Esophagus muscularis mucosa (tissue), 4 donors: ENCODE measurements at regions not wholly inside any gene's neighbourhood (a gene's known extent, or its start where the extent isn't known, plus 50 kb on each side); places are given as distances from the start of the nearest gene placed in this dataset.

Experiments
- DNase-seq: peaks from one replicate; pipeline ENCODE4 v3.0.0-alpha.2; 2017; ENCODE audit errors: extremely low spot score
- H3K27ac ChIP-seq, 4 donors: fragments of 200-600 bp; sonication (generic); replicated peaks in 1 of 4; 1 replicate in 3 of 4; 2 replicates in 1 of 4; pipeline ENCODE4 v1.5.1; 2016 to 2019; ENCODE audit warnings: mild to moderate bottlenecking in 1 of 4
- H3K27me3 ChIP-seq, 4 donors: fragments of 200-600 bp; sonication (generic); one replicate each; pipeline versions ENCODE4 v1.5.1 to v1.6.0; 2016 to 2019
- H3K36me3 ChIP-seq, 4 donors: fragments of 200-600 bp; sonication (generic); one replicate each; pipeline ENCODE4 v1.5.1; 2016 to 2019
- H3K4me1 ChIP-seq, 4 donors: fragments of 200-600 bp; sonication (generic); one replicate each; pipeline ENCODE4 v1.5.1; 2016 to 2019
- H3K4me3 ChIP-seq, 4 donors: fragments of 200-600 bp; sonication (generic); 1 replicate in 2 of 4; 2 replicates in 2 of 4; pipeline ENCODE4 v1.5.1; 2016 to 2019; ENCODE audit warnings: mild to moderate bottlenecking in 4 of 4, moderate library complexity in 1 of 4
- H3K9me3 ChIP-seq, 4 donors: fragments of 200-600 bp; sonication (generic); 1 replicate in 3 of 4; 2 replicates in 1 of 4; pipeline ENCODE4 v1.5.1; 2016 to 2019
- EP300 ChIP-seq: sonication (generic); formaldehyde crosslinking; IDR thresholded peaks from one replicate; pipeline ENCODE4 v1.6.1; 2017; ENCODE audit warnings: antibody characterized with exemption
- POLR2A ChIP-seq: fragments of 450-650 bp; IDR thresholded peaks from one replicate; pipeline ENCODE4 v1.6.1; 2017; ENCODE audit warnings: antibody characterized with exemption, moderate library complexity, mild to moderate bottlenecking, low read depth
- POLR2AphosphoS5 ChIP-seq, 2 donors: sonication (generic); formaldehyde crosslinking; IDR thresholded peaks; one replicate each; pipeline ENCODE4 v1.6.1; 2017; ENCODE audit warnings: antibody characterized with exemption in 2 of 2
- WGBS: methylation state at CpG from one replicate; pipeline ENCODE4 v1.1.5; 2018; 5-methylcytosine and 5-hydroxymethylcytosine counted together
- intact Hi-C: fragments of 100-400 bp; cut with DNase I; formaldehyde crosslinking; loops from one replicate; pipeline ENCODE4 v1.15.1; 2023
- TF ChIP-seq, protein P1 (sequence below), 3 experiments: fragments of 200-600 bp in 2 of 3; fragments of 450-650 bp in 1 of 3; sonication (generic) in 2 of 3; IDR thresholded peaks; one replicate each; pipeline ENCODE4 v1.5.1; 2017 to 2019; ENCODE audit warnings: antibody characterized with exemption in 3 of 3, mild to moderate bottlenecking in 2 of 3, moderate library complexity in 1 of 3

DNA sequence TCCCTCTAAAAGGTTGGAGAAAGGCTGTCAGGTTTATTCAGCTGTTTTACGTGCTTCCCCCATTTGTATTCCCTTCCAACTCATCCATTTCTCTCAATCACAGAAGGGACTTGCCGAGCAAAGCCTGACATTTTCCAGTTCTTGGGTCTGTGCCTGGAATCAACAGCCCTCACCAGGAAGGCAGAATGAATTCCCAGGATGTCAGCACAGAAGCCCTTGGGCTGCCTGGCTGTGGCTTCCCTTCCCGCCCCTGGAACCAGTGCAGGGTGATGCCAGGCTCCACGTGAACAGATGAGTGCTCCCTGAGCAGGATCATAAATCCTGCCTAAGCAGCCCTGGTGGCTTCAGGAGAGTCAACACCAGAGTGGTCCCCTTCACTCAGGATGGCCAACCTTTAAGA lies 86.1 kb upstream of the CD83 start:
- TF ChIP-seq POLR2AphosphoS5 (IDR thresholded peaks at IDR 0.05) (no peak), POLR2A (no peak), EP300 (no peak)
- TF ChIP-seq, protein P1, sequence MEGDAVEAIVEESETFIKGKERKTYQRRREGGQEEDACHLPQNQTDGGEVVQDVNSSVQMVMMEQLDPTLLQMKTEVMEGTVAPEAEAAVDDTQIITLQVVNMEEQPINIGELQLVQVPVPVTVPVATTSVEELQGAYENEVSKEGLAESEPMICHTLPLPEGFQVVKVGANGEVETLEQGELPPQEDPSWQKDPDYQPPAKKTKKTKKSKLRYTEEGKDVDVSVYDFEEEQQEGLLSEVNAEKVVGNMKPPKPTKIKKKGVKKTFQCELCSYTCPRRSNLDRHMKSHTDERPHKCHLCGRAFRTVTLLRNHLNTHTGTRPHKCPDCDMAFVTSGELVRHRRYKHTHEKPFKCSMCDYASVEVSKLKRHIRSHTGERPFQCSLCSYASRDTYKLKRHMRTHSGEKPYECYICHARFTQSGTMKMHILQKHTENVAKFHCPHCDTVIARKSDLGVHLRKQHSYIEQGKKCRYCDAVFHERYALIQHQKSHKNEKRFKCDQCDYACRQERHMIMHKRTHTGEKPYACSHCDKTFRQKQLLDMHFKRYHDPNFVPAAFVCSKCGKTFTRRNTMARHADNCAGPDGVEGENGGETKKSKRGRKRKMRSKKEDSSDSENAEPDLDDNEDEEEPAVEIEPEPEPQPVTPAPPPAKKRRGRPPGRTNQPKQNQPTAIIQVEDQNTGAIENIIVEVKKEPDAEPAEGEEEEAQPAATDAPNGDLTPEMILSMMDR (IDR thresholded peaks at IDR 0.05), result no peak
- no peaks in the 10 kb centered on the region for H3K9me3 ChIP-seq
- H3K27ac ChIP-seq, result no peak overlapping the region
- no peak overlapping the region for H3K4me3 ChIP-seq
- 53% methylated on average over 4 of the region's 4 CpGs for WGBS
- H3K4me1 ChIP-seq, result no peaks in the 10 kb centered on the region
- no peak for DNase-seq
- no peaks in the 10 kb centered on the region for H3K36me3 ChIP-seq
- intact Hi-C loops, result no loop called here
- H3K27me3 ChIP-seq, result peaks cover 0 to 35% (median 0%) of the 10 kb centered on the region in 4 donors

DNA sequence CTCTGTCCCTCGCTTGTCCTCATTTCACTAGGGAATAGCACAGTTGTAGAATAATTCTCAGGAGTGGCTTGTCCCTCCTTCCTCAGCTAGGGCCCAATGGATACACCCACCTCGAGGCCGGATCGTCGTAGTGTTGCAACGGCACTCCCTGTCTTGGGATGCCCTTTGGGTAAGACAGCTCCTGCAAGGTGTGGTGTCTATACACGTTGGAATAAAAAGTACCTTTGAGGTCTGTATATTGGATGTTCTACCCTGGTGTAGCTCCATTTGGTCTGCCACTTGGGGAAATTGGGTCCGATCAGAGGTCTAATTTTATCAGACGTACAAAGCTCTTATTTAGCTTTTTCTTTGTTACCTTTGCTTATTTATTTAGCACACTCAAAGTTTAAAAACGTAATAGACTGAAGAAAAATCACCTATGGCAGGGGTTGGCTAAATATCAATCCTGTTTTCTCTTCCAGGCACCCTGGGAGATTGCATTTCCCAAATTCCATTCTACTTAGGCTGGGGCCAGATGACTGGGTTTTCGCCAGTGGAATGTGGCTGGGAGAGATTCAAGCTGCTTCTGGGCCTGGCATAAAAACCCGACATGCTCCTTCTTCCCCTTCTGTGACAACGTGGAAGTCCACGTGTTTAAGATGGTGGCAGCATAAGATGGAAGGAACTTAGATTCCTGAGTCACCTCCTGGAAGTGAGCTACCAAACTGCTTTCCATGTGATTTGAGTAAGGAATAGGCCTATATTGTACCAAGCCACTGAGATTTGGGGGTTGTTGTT lies 82.3 kb upstream of the CD83 start:
- Histone ChIP-seq H3K9me3 (no peaks in the 10 kb centered on the region), H3K4me1 (no peaks in the 10 kb centered on the region), H3K4me3 (no peak overlapping the region), H3K27ac (no peak overlapping the region), H3K36me3 (no peaks in the 10 kb centered on the region), H3K27me3 (peaks cover 0 to 23% (median 0%) of the 10 kb centered on the region in 4 donors)
- TF ChIP-seq, protein P1 (IDR thresholded peaks at IDR 0.05), result no peak
- TF ChIP-seq POLR2A (no peak), POLR2AphosphoS5 (IDR thresholded peaks at IDR 0.05) (no peak), EP300 (no peak)
- 64% methylated on average over 14 of the region's 14 CpGs for WGBS
- intact Hi-C loops, result no loop called here
- no peak for DNase-seq

GRCh38 chr6:14035874-14036273 lies 81.7 kb upstream of the CD83 start:
- Histone ChIP-seq H3K27me3 (peaks cover 0 to 23% (median 0%) of the 10 kb centered on the region in 4 donors), H3K4me1 (no peaks in the 10 kb centered on the region), H3K27ac (no peak overlapping the region), H3K36me3 (no peaks in the 10 kb centered on the region), H3K9me3 (no peaks in the 10 kb centered on the region), H3K4me3 (no peak overlapping the region)
- WGBS, result 94% methylated on average over 3 of the region's 3 CpGs
- intact Hi-C loops, result no loop called here
- DNase-seq, result no peak
- TF ChIP-seq POLR2AphosphoS5 (IDR thresholded peaks at IDR 0.05) (no peak), EP300 (no peak), POLR2A (no peak)
- TF ChIP-seq, protein P1 (IDR thresholded peaks at IDR 0.05), result no peak

DNA sequence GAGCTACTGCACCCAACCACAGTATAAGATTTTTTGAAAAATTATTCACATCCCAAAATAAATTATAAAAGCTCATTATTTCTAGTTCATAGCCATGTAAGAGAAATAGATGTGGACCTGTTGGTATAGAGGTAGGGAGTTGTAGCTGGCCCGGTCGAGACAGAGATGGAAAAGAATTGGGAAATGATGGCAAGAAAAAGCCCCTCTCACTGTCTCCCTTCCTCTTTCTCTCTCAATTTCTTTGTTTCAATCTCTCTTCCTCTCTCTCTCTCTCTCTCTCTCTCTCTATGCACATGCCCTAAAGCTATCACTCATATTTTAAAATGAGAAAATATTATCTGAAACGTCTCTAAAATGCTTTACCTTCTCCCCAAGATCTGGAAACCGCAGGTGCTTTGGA lies 80.7 kb upstream of the CD83 start:
- WGBS, result 68% methylated on average over 4 of the region's 4 CpGs
- Histone ChIP-seq H3K27ac (no peak overlapping the region), H3K36me3 (no peaks in the 10 kb centered on the region), H3K4me1 (no peaks in the 10 kb centered on the region), H3K4me3 (no peak overlapping the region), H3K27me3 (peaks cover 0 to 23% (median 0%) of the 10 kb centered on the region in 4 donors), H3K9me3 (no peaks in the 10 kb centered on the region)
- intact Hi-C loops, result no loop called here
- TF ChIP-seq EP300, result no peak
- no peak for TF ChIP-seq POLR2AphosphoS5 (IDR thresholded peaks at IDR 0.05)
- TF ChIP-seq, protein P1 (IDR thresholded peaks at IDR 0.05), result no peak
- no peak for TF ChIP-seq POLR2A
- DNase-seq, result no peak
